Neural cell (in vitro differentiated cells): ENCODE measurements at regions not wholly inside any gene's neighbourhood (a gene's known extent, or its start where the extent isn't known, plus 50 kb on each side); places are given as distances from the start of the nearest gene placed in this dataset.

ENCODE experiments used
- H2AFZ ChIP-seq: fragments of 200-600, 300-800 bp; sonication (generic), shearing (Covaris generic); 2 replicates; pipeline ENCODE4 v1.6.0; 2014; ENCODE audit warnings: low read depth, mild to moderate bottlenecking, antibody characterized with exemption, low read length, moderate library complexity
- H3F3A ChIP-seq: fragments of 200-600 bp; shearing (Covaris generic); 2 replicates; pipeline ENCODE4 v1.6.1; 2016; ENCODE audit warnings: mild to moderate bottlenecking, moderate library complexity, mixed read lengths, antibody characterized with exemption, low read length; ENCODE audit not compliant: insufficient read depth, poor library complexity, severe bottlenecking
- H3K27ac ChIP-seq: fragments of 200-600, 300-800 bp; sonication (generic), shearing (Covaris generic); 2 replicates; pipeline ENCODE4 v1.5.1; 2014; ENCODE audit warnings: mild to moderate bottlenecking, low read length, moderate library complexity
- H3K27me3 ChIP-seq: fragments of 300-800, 200-600 bp; sonication (generic), shearing (Covaris generic); 2 replicates; pipeline ENCODE4 v1.6.0; 2014; ENCODE audit warnings: mild to moderate bottlenecking, low read depth, low read length, moderate library complexity; ENCODE audit not compliant: insufficient read depth
- H3K36me3 ChIP-seq: fragments of 300-800, 200-600 bp; sonication (generic), shearing (Covaris generic); 2 replicates; pipeline ENCODE4 v1.5.1; 2014; ENCODE audit warnings: mild to moderate bottlenecking, antibody characterized with exemption, low read length, moderate library complexity; ENCODE audit not compliant: insufficient read depth
- H3K4me2 ChIP-seq: fragments of 300-800, 200-600 bp; sonication (generic), shearing (Covaris generic); 2 replicates; pipeline ENCODE4 v1.6.0; 2014; ENCODE audit warnings: mild to moderate bottlenecking, low read length
- H3K4me3 ChIP-seq: fragments of 300-800, 200-600 bp; sonication (generic), shearing (Covaris generic); 2 replicates; pipeline ENCODE4 v1.5.1; 2014; ENCODE audit warnings: mild to moderate bottlenecking, low read length, moderate library complexity
- H3K79me2 ChIP-seq: fragments of 200-600 bp; shearing (Covaris generic); replicated peaks from 2 replicates; pipeline ENCODE4 v1.6.0; 2014; ENCODE audit warnings: mild to moderate bottlenecking, low read length, moderate library complexity; ENCODE audit not compliant: insufficient read depth
- H3K9ac ChIP-seq: fragments of 300-800, 200-600 bp; sonication (generic), shearing (Covaris generic); 2 replicates; pipeline ENCODE4 v1.6.1; 2016; ENCODE audit warnings: mild to moderate bottlenecking, low read length, mixed read lengths
- H3K9me2 ChIP-seq: fragments of 200-600 bp; shearing (Covaris generic); 2 replicates; pipeline ENCODE4 v1.6.1; 2016; ENCODE audit warnings: mild to moderate bottlenecking, low read length, mixed read lengths; ENCODE audit not compliant: insufficient read depth
- H3K9me3 ChIP-seq: fragments of 200-600, 300-800 bp; sonication (generic), shearing (Covaris generic); 2 replicates; pipeline ENCODE4 v1.6.1; 2016; ENCODE audit warnings: mild to moderate bottlenecking, mixed run types, low read length, moderate library complexity, mixed read lengths
- H4K20me1 ChIP-seq: fragments of 200-600 bp; shearing (Covaris generic); 2 replicates; pipeline ENCODE4 v1.6.1; 2016; ENCODE audit warnings: mild to moderate bottlenecking, mixed run types; ENCODE audit not compliant: insufficient read depth
- EP300 ChIP-seq: fragments of 450-650 bp; conservative IDR thresholded peaks from 2 replicates; pipeline ENCODE4 v1.6.1; 2014; ENCODE audit warnings: antibody characterized with exemption, mild to moderate bottlenecking, moderate library complexity; ENCODE audit not compliant: poor library complexity, severe bottlenecking
- EZH2 ChIP-seq: fragments of 200-600, 300-800 bp; shearing (Covaris generic), sonication (generic); IDR thresholded peaks from 2 replicates; pipeline ENCODE4 v1.6.1; 2014; ENCODE audit warnings: antibody characterized with exemption, low read length, borderline replicate concordance, mild to moderate bottlenecking; ENCODE audit not compliant: insufficient read depth, poor library complexity, severe bottlenecking
- MXI1 ChIP-seq: fragments of 450-650 bp; conservative IDR thresholded peaks from 2 replicates; pipeline ENCODE4 v1.6.1; 2014; ENCODE audit warnings: antibody characterized with exemption, mild to moderate bottlenecking; ENCODE audit not compliant: poor library complexity, severe bottlenecking
- POLR2AphosphoS5 ChIP-seq: IDR thresholded peaks from 2 replicates; pipeline ENCODE4 v1.6.1; 2012
- RAD21 ChIP-seq: fragments of 450-650 bp; conservative IDR thresholded peaks from 2 replicates; pipeline ENCODE4 v1.6.1; 2014; ENCODE audit warnings: antibody characterized with exemption, mild to moderate bottlenecking, moderate library complexity
- SMC3 ChIP-seq: fragments of 450-650 bp; conservative IDR thresholded peaks from 2 replicates; pipeline ENCODE4 v1.6.1; 2014; ENCODE audit warnings: antibody characterized with exemption, mild to moderate bottlenecking, moderate library complexity; ENCODE audit not compliant: poor library complexity
- TAF1 ChIP-seq: IDR thresholded peaks from 2 replicates; pipeline ENCODE4 v1.6.1; 2012; ENCODE audit warnings: low read depth
- TF ChIP-seq, protein P1 (sequence below): fragments of 450-650 bp; IDR thresholded peaks from 2 replicates; pipeline ENCODE4 v1.5.1; 2014; ENCODE audit warnings: antibody characterized with exemption, mild to moderate bottlenecking, moderate library complexity; ENCODE audit not compliant: poor library complexity, severe bottlenecking
- TF ChIP-seq, protein P2 (sequence below): IDR thresholded peaks from 2 replicates; pipeline ENCODE4 v1.6.1; 2012; ENCODE audit warnings: borderline replicate concordance

DNA sequence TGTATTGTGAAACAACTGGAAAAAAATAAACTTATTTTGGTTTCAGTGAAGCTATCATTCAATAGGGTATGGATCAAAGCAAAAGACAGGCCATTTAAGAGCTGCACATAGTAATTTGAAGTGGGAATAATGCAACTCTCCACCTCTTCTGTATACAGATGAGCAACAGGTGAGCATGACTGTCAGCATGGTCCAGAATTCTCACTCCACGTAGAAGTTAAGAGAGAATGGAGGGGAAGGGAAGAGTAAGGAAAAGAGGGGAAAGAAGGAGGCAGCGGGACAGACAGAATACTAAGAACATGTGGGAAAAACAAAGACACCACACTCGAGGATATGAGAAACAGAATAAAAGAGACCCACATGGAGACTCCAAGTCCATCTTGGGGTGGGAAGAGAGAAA lies 396.1 kb upstream of the GRIA1 start:
- H3K9me3 ChIP-seq = no peaks in the 10 kb centered on the region
- H3K79me2 ChIP-seq = no peaks in the 10 kb centered on the region
- TF ChIP-seq, protein P1, sequence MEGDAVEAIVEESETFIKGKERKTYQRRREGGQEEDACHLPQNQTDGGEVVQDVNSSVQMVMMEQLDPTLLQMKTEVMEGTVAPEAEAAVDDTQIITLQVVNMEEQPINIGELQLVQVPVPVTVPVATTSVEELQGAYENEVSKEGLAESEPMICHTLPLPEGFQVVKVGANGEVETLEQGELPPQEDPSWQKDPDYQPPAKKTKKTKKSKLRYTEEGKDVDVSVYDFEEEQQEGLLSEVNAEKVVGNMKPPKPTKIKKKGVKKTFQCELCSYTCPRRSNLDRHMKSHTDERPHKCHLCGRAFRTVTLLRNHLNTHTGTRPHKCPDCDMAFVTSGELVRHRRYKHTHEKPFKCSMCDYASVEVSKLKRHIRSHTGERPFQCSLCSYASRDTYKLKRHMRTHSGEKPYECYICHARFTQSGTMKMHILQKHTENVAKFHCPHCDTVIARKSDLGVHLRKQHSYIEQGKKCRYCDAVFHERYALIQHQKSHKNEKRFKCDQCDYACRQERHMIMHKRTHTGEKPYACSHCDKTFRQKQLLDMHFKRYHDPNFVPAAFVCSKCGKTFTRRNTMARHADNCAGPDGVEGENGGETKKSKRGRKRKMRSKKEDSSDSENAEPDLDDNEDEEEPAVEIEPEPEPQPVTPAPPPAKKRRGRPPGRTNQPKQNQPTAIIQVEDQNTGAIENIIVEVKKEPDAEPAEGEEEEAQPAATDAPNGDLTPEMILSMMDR = no peak
- no peak for TF ChIP-seq EZH2

DNA sequence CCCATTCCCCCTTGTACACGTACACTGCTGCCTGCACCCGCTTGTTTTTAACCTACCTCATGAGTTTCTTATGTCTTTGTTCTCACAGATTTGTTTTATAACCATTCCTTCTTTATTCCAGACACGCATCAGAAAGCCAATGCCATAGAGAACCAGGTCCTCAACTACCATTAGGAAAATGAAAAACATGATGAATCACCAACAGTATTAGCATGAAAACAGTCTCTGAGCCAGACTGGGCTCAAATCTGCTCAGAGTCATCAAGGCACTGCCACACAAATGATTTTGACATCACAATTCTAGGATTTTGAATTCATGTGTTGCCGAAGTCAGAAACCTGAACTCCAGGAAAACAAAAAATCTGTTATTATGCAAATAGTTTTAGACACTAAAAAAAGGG lies 394.1 kb upstream of the GRIA1 start:
- Histone ChIP-seq H3K27me3 (no peaks in the 10 kb centered on the region), H3K9me2 (no peaks in the 10 kb centered on the region)

More for the DNA sequence above, 396.1 kb upstream of the GRIA1 start:
- Histone ChIP-seq H3F3A (no peaks in the 10 kb centered on the region), H2AFZ (no peak overlapping the region), H3K4me2 (no peak overlapping the region), H3K36me3 (no peaks in the 10 kb centered on the region), H3K9me2 (no peaks in the 10 kb centered on the region), H3K27ac (no peak overlapping the region), H3K27me3 (no peaks in the 10 kb centered on the region), H4K20me1 (no peaks in the 10 kb centered on the region), H3K4me3 (no peak overlapping the region), H3K9ac (no peak overlapping the region)

More for the DNA sequence above, 394.1 kb upstream of the GRIA1 start:
- no peak overlapping the region for H3K4me3 ChIP-seq
- no peaks in the 10 kb centered on the region for H3K9me3 ChIP-seq
- H3K36me3 ChIP-seq = no peaks in the 10 kb centered on the region
- no peaks in the 10 kb centered on the region for H3F3A ChIP-seq
- no peak overlapping the region for H2AFZ ChIP-seq
- no peak overlapping the region for H3K9ac ChIP-seq
- H3K27ac ChIP-seq = no peak overlapping the region
- no peak overlapping the region for H3K4me2 ChIP-seq
- H3K79me2 ChIP-seq = no peaks in the 10 kb centered on the region
- no peaks in the 10 kb centered on the region for H4K20me1 ChIP-seq
- TF ChIP-seq MXI1 = no peak
- TF ChIP-seq SMC3 = no peak
- TF ChIP-seq POLR2AphosphoS5 = no peak
- TF ChIP-seq RAD21 = no peak
- TF ChIP-seq, protein P2, sequence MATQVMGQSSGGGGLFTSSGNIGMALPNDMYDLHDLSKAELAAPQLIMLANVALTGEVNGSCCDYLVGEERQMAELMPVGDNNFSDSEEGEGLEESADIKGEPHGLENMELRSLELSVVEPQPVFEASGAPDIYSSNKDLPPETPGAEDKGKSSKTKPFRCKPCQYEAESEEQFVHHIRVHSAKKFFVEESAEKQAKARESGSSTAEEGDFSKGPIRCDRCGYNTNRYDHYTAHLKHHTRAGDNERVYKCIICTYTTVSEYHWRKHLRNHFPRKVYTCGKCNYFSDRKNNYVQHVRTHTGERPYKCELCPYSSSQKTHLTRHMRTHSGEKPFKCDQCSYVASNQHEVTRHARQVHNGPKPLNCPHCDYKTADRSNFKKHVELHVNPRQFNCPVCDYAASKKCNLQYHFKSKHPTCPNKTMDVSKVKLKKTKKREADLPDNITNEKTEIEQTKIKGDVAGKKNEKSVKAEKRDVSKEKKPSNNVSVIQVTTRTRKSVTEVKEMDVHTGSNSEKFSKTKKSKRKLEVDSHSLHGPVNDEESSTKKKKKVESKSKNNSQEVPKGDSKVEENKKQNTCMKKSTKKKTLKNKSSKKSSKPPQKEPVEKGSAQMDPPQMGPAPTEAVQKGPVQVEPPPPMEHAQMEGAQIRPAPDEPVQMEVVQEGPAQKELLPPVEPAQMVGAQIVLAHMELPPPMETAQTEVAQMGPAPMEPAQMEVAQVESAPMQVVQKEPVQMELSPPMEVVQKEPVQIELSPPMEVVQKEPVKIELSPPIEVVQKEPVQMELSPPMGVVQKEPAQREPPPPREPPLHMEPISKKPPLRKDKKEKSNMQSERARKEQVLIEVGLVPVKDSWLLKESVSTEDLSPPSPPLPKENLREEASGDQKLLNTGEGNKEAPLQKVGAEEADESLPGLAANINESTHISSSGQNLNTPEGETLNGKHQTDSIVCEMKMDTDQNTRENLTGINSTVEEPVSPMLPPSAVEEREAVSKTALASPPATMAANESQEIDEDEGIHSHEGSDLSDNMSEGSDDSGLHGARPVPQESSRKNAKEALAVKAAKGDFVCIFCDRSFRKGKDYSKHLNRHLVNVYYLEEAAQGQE = no peak
- no peak for TF ChIP-seq EP300
- TF ChIP-seq TAF1 = no peak
- TF ChIP-seq EZH2 = no peak
- TF ChIP-seq, protein P1 = no peak
